C4-2B (cell line): ENCODE measurements at regions not wholly inside any gene's neighbourhood (a gene's known extent, or its start where the extent isn't known, plus 50 kb on each side); places are given as distances from the start of the nearest gene placed in this dataset.
A peak's percentile ranks its signal among the peaks of the same experiment; 100 is the strongest.

Source experiments
- H3K27ac ChIP-seq: fragments of 450-650 bp; 2 replicates; pipeline ENCODE4 v1.5.1; 2017
- ZFX ChIP-seq: fragments of 450-650 bp; IDR thresholded peaks from 2 replicates; pipeline ENCODE4 v1.6.1; 2017
- TF ChIP-seq, protein P1 (sequence below): fragments of 450-650 bp; conservative IDR thresholded peaks from 2 replicates; pipeline ENCODE4 v1.5.1; 2017; ENCODE audit warnings: mild to moderate bottlenecking

GRCh38 chr17:45660474-45660873 lies 123.6 kb upstream of the CRHR1 start:
- no peak overlapping the region for H3K27ac ChIP-seq
- TF ChIP-seq, protein P1, sequence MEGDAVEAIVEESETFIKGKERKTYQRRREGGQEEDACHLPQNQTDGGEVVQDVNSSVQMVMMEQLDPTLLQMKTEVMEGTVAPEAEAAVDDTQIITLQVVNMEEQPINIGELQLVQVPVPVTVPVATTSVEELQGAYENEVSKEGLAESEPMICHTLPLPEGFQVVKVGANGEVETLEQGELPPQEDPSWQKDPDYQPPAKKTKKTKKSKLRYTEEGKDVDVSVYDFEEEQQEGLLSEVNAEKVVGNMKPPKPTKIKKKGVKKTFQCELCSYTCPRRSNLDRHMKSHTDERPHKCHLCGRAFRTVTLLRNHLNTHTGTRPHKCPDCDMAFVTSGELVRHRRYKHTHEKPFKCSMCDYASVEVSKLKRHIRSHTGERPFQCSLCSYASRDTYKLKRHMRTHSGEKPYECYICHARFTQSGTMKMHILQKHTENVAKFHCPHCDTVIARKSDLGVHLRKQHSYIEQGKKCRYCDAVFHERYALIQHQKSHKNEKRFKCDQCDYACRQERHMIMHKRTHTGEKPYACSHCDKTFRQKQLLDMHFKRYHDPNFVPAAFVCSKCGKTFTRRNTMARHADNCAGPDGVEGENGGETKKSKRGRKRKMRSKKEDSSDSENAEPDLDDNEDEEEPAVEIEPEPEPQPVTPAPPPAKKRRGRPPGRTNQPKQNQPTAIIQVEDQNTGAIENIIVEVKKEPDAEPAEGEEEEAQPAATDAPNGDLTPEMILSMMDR = no peak
- no peak for TF ChIP-seq ZFX

DNA sequence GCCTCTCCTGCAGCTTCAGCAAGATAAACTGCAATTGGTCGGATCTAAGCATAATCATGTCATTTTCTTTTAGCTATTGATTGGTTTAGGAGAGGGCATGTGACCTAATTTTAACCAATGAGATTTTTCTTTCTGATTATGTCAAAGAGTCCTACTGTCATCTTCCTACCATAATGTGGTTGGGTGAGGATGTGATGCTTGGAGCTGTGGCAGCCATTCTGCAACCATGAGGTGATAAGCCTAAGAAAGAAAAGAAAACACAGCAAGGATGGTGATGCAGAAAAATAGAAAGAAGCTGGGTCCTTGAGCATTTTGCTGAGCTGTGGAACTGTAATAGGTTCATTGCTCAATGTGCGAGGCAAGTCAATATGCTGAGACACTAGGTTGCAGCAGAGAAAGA lies 121.7 kb upstream of the CRHR1 start:
- no peak overlapping the region for H3K27ac ChIP-seq
- TF ChIP-seq, protein P1 = no peak
- TF ChIP-seq ZFX = no peak

GRCh38 chr17:45663772-45664171 lies 120.3 kb upstream of the CRHR1 start:
- no peak overlapping the region for H3K27ac ChIP-seq
- TF ChIP-seq, protein P1 = no peak
- TF ChIP-seq ZFX = no peak

DNA sequence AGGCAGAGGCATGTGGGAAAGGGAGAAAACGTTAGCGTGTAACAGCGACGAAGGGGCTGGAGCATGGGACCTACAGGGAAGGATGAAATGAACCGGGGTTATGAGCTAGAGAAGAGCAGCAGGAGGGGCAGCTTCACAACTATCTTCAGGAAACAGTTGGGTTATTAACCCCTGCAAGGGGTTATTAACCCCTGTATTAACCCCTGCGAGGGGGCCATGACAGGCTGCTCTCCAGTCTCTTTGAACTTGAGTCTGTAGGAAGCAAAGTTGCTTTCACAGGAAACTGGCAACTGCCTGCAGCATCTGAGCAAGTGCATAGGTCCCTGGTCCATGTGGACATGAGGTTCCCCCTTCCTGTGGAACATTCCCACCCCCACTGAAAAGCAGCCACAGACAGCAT lies 119.2 kb upstream of the CRHR1 start:
- TF ChIP-seq, protein P1 = no peak
- TF ChIP-seq ZFX = no peak
- no peak overlapping the region for H3K27ac ChIP-seq

DNA sequence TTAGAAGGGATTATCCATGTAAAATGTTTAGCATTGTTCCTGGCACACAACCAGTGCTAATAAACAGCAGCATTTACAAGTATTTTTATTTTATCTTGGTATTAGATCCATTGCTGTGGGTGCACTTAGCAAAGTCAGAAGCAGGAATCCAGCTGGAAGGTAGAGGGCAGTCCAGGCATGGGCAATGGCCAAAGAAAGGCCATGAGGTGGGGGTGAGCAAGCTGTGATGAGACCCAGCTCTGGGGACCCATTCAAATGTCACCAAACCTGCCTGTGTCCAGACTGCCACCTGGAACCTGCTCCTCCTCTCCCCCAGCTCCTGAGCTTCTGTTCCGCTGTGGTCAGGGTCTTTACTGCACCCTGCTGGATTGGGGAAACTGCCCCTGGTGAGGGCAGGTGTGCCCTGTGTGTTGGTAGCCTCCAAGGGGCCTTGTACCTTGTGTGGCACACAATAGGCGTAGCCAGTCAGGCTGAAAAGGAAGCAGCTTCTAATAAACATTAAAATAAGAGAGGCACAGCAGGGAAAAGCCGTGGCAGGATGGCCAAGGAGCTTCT lies 118.0 kb upstream of the CRHR1 start:
- TF ChIP-seq ZFX = no peak
- TF ChIP-seq, protein P1 = peak; percentile 54
- no peak overlapping the region for H3K27ac ChIP-seq

- H3K27ac ChIP-seq = no peak overlapping the region
- TF ChIP-seq, protein P1 = no peak
- no peak for TF ChIP-seq ZFX
These were observed 117.5 kb upstream of the CRHR1 start for GRCh38 chr17:45666641-45667040.

DNA sequence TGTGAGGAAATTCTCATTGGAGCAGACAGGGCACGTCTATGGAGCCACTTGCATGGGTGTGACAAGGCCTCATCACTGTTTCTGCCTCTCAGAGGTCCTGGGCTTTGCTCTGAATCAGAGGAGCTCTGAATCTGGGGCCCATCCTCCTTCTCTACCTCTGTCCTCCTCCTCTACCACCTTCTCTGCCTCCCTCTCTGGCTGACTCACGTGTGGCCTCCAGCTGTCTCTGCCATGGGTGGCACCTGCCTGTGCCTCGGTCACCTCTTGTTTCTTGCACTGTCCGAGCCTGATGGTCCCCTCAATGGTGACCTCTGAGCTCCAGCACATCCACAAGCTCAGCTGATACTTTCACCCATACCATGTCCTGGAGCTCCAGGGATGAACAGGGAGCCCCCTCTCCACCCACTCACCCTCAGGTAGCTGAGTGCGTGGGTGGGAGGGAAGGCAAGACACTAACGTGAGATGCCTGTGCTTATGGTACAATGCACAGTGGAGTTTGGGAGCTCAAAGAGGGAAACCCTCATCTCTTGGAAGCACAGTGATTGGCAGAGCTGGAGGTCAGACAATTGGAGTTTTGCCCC lies 116.4 kb upstream of the CRHR1 start:
- no peak overlapping the region for H3K27ac ChIP-seq
- TF ChIP-seq ZFX = no peak
- TF ChIP-seq, protein P1 = no peak
